HEK293 (cell line): ENCODE measurements at regions not wholly inside any gene's neighbourhood (a gene's known extent, or its start where the extent isn't known, plus 50 kb on each side); places are given as distances from the start of the nearest gene placed in this dataset.

Experiments used
- BCL11A ChIP-seq: fragments of 450-650 bp; formaldehyde crosslinking; IDR thresholded peaks from 2 replicates; pipeline ENCODE4 v1.5.1; 2016; ENCODE audit warnings: low read depth, missing biosample characterization, missing genetic modification characterization
- CTCF ChIP-seq: fragments of 450-650 bp; formaldehyde crosslinking; IDR thresholded peaks from 2 replicates; pipeline ENCODE4 v1.5.1; 2016; ENCODE audit warnings: missing biosample characterization, missing genetic modification characterization
- PRDM4 ChIP-seq: fragments of 450-650 bp; formaldehyde crosslinking; IDR thresholded peaks from 2 replicates; pipeline ENCODE4 v1.5.1; 2017; ENCODE audit warnings: missing biosample characterization, missing genetic modification characterization
- ZNF174 ChIP-seq: fragments of 450-650 bp; formaldehyde crosslinking; IDR thresholded peaks from 2 replicates; pipeline ENCODE4 v1.5.0; 2017; ENCODE audit warnings: missing biosample characterization, mild to moderate bottlenecking, missing genetic modification characterization
- ZNF324 ChIP-seq: fragments of 450-650 bp; formaldehyde crosslinking; IDR thresholded peaks from 2 replicates; pipeline ENCODE4 v1.5.1; 2016; ENCODE audit warnings: missing biosample characterization, missing genetic modification characterization
- ZNF513 ChIP-seq: fragments of 450-650 bp; IDR thresholded peaks from 2 replicates; pipeline ENCODE4 v1.5.1; 2018; ENCODE audit warnings: missing biosample characterization, missing genetic modification characterization

- no peak for TF ChIP-seq CTCF
- TF ChIP-seq ZNF174: no peak
- TF ChIP-seq ZNF513 (tag by site-specific recombination): no peak
- no peak for TF ChIP-seq PRDM4 (tag by site-specific recombination)
- no peak for TF ChIP-seq BCL11A (tag by site-specific recombination)
- no peak for TF ChIP-seq ZNF324 (tag by site-specific recombination)
These were observed 85.6 kb upstream of the RPRML start for GRCh38 chr17:47064684-47065083.
